Inferior parietal cortex (tissue), 1 donor: ENCODE measurements at regions not wholly inside any gene's neighbourhood (a gene's known extent, or its start where the extent isn't known, plus 50 kb on each side); places are given as distances from the start of the nearest gene placed in this dataset.

Source experiments
- DNase-seq: peaks from one replicate; pipeline ENCODE4 v3.0.0-alpha.2; 2016; ENCODE audit errors: extremely low spot score

GRCh38 chr2:223519471-223519870, 82.7 kb downstream of the SCG2 start:
- DNase-seq, result no peak

GRCh38 chr2:223522796-223523195, 79.4 kb downstream of the SCG2 start:
- DNase-seq, result no peak

- DNase-seq, result no peak
These were observed 78.6 kb downstream of the SCG2 start for GRCh38 chr2:223523551-223524001.

GRCh38 chr2:223524066-223524465, 78.1 kb downstream of the SCG2 start:
- DNase-seq, result no peak

GRCh38 chr2:223526106-223526505, 76.1 kb downstream of the SCG2 start:
- no peak for DNase-seq

- peak; percentile 49 for DNase-seq
These were observed 74.1 kb downstream of the SCG2 start for GRCh38 chr2:223528036-223528435.

GRCh38 chr2:223529696-223530095, 72.5 kb downstream of the SCG2 start:
- DNase-seq, result no peak

GRCh38 chr2:223530811-223531210, 71.3 kb downstream of the SCG2 start:
- DNase-seq, result no peak

- no peak for DNase-seq
These were observed 70.0 kb downstream of the SCG2 start for GRCh38 chr2:223532161-223532560.

- DNase-seq, result no peak
These were observed 69.4 kb downstream of the SCG2 start for GRCh38 chr2:223532712-223533111.

GRCh38 chr2:223536546-223536945, 65.6 kb downstream of the SCG2 start:
- DNase-seq, result no peak

- DNase-seq, result no peak
These were observed 65.0 kb downstream of the SCG2 start for GRCh38 chr2:223537115-223537514.

- DNase-seq, result no peak
These were observed 64.2 kb downstream of the SCG2 start for GRCh38 chr2:223537651-223538601.

GRCh38 chr2:223538920-223539440, 63.2 kb downstream of the SCG2 start:
- DNase-seq, result peak; percentile 43

- DNase-seq, result no peak
These were observed 60.6 kb downstream of the SCG2 start for GRCh38 chr2:223541546-223541945.

GRCh38 chr2:223542501-223542900, 59.7 kb downstream of the SCG2 start:
- DNase-seq, result no peak

- DNase-seq, result no peak
These were observed 56.8 kb downstream of the SCG2 start for GRCh38 chr2:223545406-223545805.

GRCh38 chr2:223545830-223546229, 56.3 kb downstream of the SCG2 start:
- no peak for DNase-seq
